Stromal cell of bone marrow (primary cell): ENCODE measurements at regions not wholly inside any gene's neighbourhood (a gene's known extent, or its start where the extent isn't known, plus 50 kb on each side); places are given as distances from the start of the nearest gene placed in this dataset.
"Not testable (repeated sequence)": the region's sequence is repeated elsewhere in the genome, so short reads cannot be mapped to it uniquely, and the experiment has no call there.

Source experiments
- DNase-seq: peaks from one replicate; pipeline ENCODE4 v3.0.0-alpha.2; 2012; ENCODE audit warnings: low read depth

- no peak for DNase-seq
Observed at GRCh38 chr2:35933031-35933430, 422.5 kb upstream of the CRIM1 start.

- DNase-seq = no peak
Observed at GRCh38 chr2:35932276-35932963, 423.2 kb upstream of the CRIM1 start.

GRCh38 chr2:35931626-35932025 lies 424.0 kb upstream of the CRIM1 start:
- no peak for DNase-seq

GRCh38 chr2:35931115-35931514 lies 424.5 kb upstream of the CRIM1 start:
- no peak for DNase-seq

- no peak for DNase-seq
Observed at GRCh38 chr2:35929551-35929950, 426.0 kb upstream of the CRIM1 start.

GRCh38 chr2:35920061-35920460 lies 435.5 kb upstream of the CRIM1 start:
- no peak for DNase-seq

GRCh38 chr2:35915261-35915660 lies 440.3 kb upstream of the CRIM1 start:
- DNase-seq = no peak

- no peak for DNase-seq
Observed at GRCh38 chr2:35891936-35892335, 463.6 kb upstream of the CRIM1 start.

- DNase-seq = no peak
Observed at GRCh38 chr2:35891528-35891927, 464.1 kb upstream of the CRIM1 start.

- no peak for DNase-seq
Observed at GRCh38 chr2:35887146-35887545, 468.4 kb upstream of the CRIM1 start.

GRCh38 chr2:35873921-35874320 lies 481.7 kb upstream of the CRIM1 start:
- DNase-seq = no peak

GRCh38 chr2:35871672-35872071 lies 483.9 kb upstream of the CRIM1 start:
- no peak for DNase-seq

- no peak for DNase-seq
Observed at GRCh38 chr2:35870713-35871112, 484.9 kb upstream of the CRIM1 start.

GRCh38 chr2:35864141-35864540 lies 491.4 kb upstream of the CRIM1 start:
- no peak for DNase-seq

GRCh38 chr2:35858216-35858615 lies 497.4 kb upstream of the CRIM1 start:
- DNase-seq = no peak

- no peak for DNase-seq
Observed at GRCh38 chr2:35857498-35857897, 498.1 kb upstream of the CRIM1 start.

- no peak for DNase-seq
Observed at GRCh38 chr2:35831385-35831784, 524.2 kb upstream of the CRIM1 start.

- no peak for DNase-seq
Observed at GRCh38 chr2:35830833-35831232, 524.7 kb upstream of the CRIM1 start.

- no peak for DNase-seq
Observed at GRCh38 chr2:35827086-35827485, 528.5 kb upstream of the CRIM1 start.

- no peak for DNase-seq
Observed at GRCh38 chr2:35822716-35823115, 532.9 kb upstream of the CRIM1 start.

GRCh38 chr2:35821675-35822074 lies 533.9 kb upstream of the CRIM1 start:
- no peak for DNase-seq

GRCh38 chr2:35820391-35820790 lies 535.2 kb upstream of the CRIM1 start:
- no peak for DNase-seq

GRCh38 chr2:35819033-35819432 lies 536.5 kb upstream of the CRIM1 start:
- DNase-seq = no peak

- not testable (repeated sequence) for DNase-seq
Observed at GRCh38 chr2:35818359-35818758, 537.2 kb upstream of the CRIM1 start.

- not testable (repeated sequence) for DNase-seq
Observed at GRCh38 chr2:35814597-35814996, 541.0 kb upstream of the CRIM1 start.
